A673 (cell line): ENCODE measurements at regions not wholly inside any gene's neighbourhood (a gene's known extent, or its start where the extent isn't known, plus 50 kb on each side); places are given as distances from the start of the nearest gene placed in this dataset.

ENCODE experiments used
- EZH2 ChIP-seq: fragments of 200-600 bp; sonication (generic); IDR thresholded peaks from 2 replicates; pipeline ENCODE4 v1.6.1; 2017; ENCODE audit warnings: borderline replicate concordance, low read depth, mild to moderate bottlenecking, mixed read lengths, antibody characterized with exemption, low read length; ENCODE audit not compliant: poor library complexity, severe bottlenecking
- TF ChIP-seq, protein P1 (sequence below): fragments of 300-800, 200-600 bp; sonication (generic); conservative IDR thresholded peaks from 2 replicates; pipeline ENCODE4 v1.5.1; 2017; ENCODE audit warnings: low read depth, mild to moderate bottlenecking, antibody characterized with exemption, low read length, moderate library complexity, mixed read lengths

DNA sequence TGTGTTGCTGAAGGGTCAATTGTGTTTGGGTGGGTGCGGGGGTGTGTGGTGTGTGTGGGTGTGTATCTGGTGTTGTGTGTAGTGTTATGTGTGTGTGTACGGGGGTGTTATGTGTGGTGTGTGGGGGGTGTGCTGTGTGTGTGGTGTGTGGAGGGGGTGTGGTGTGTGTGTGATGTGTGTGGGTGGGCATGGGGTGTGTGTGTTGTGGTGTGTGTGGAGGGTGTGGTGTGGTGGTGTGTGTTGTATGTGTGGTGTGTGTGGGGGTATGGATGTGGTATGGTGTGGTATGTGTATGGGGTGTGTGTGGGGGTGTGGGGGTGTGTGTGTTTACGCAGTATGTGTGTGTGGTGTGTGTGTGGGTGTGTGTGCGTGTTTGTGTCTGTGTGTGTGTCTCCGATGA is 110.8 kb downstream of the ZNF22 start:
- TF ChIP-seq EZH2: no peak
- TF ChIP-seq, protein P1, sequence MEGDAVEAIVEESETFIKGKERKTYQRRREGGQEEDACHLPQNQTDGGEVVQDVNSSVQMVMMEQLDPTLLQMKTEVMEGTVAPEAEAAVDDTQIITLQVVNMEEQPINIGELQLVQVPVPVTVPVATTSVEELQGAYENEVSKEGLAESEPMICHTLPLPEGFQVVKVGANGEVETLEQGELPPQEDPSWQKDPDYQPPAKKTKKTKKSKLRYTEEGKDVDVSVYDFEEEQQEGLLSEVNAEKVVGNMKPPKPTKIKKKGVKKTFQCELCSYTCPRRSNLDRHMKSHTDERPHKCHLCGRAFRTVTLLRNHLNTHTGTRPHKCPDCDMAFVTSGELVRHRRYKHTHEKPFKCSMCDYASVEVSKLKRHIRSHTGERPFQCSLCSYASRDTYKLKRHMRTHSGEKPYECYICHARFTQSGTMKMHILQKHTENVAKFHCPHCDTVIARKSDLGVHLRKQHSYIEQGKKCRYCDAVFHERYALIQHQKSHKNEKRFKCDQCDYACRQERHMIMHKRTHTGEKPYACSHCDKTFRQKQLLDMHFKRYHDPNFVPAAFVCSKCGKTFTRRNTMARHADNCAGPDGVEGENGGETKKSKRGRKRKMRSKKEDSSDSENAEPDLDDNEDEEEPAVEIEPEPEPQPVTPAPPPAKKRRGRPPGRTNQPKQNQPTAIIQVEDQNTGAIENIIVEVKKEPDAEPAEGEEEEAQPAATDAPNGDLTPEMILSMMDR: no peak
